Natural killer cell treated with Interleukin-12 subunit alpha and Interleukin-12 subunit beta and Interleukin-15 and Interleukin-18, amount 100 ng/mL, for 72 hours (primary cell): ENCODE measurements at regions not wholly inside any gene's neighbourhood (a gene's known extent, or its start where the extent isn't known, plus 50 kb on each side); places are given as distances from the start of the nearest gene placed in this dataset.

ENCODE experiments used
- ATAC-seq, 2 donors: fragments of 150-1000 bp; cut with Tn5 transposase in 1 of 2; sonication (Bioruptor Pico), chemical (Tn5 transposase) in 1 of 2; 2 replicates each; pipeline ENCODE4 v1.10.0; 2021
- DNase-seq: peaks from one replicate; pipeline ENCODE4 v3.0.0; 2022; ENCODE audit warnings: low spot score
- H3K27ac Mint-ChIP-seq, 2 donors: 1 replicate in 1 of 2; 2 replicates in 1 of 2; pipeline ENCODE4 v1.8.0; 2022; ENCODE audit warnings: mixed read lengths in 2 of 2, mild to moderate bottlenecking in 1 of 2, moderate library complexity in 1 of 2
- H3K27me3 Mint-ChIP-seq, 2 donors: 1 replicate in 1 of 2; 2 replicates in 1 of 2; pipeline ENCODE4 v1.8.0; 2022; ENCODE audit warnings: mixed read lengths in 2 of 2
- H3K36me3 Mint-ChIP-seq: one replicate; pipeline ENCODE4 v1.8.0; 2022; ENCODE audit warnings: mixed read lengths
- H3K4me1 Mint-ChIP-seq, 2 donors: 1 replicate in 1 of 2; 2 replicates in 1 of 2; pipeline ENCODE4 v1.8.0; 2022; ENCODE audit warnings: low read depth in 2 of 2, mixed read lengths in 2 of 2, mild to moderate bottlenecking in 1 of 2
- H3K4me3 Mint-ChIP-seq: one replicate; pipeline ENCODE4 v1.8.0; 2022; ENCODE audit warnings: mixed read lengths
- H3K9me3 Mint-ChIP-seq: 2 replicates; pipeline ENCODE4 v1.8.0; 2022; ENCODE audit warnings: mixed read lengths

DNA sequence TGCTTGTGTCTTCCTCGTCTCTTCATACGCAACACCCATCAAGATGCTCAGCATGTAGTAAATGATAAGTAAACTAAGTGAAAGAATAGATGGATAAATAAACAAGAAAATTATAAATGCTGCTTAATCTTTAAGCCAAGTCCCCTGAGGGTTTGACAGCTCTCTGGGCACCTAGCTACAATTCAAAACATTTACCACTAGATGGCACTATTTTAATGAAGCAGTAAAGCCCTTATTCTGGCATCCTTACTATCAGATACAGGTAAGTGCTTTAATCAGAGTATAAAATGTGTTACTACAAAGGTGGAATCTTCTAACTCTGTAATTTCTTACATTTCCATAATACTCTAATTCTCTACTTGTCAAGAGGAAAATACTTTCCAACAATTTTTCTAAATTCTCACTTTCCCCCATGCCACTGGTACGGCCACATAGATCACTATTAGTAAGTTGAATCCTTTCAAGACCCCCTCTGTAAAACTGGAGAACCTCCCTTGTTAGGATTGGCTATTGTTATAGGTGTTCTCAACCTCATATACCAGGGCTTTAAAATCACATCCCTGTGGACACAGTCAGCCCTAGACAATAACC is 137.8 kb downstream of the BARHL2 start:
- DNase-seq (no peak), ATAC-seq (no peak)
- Mint-ChIP-seq H3K9me3 (no peaks in the 10 kb centered on the region), H3K4me1 (no peaks in the 10 kb centered on the region), H3K36me3 (no peaks in the 10 kb centered on the region), H3K4me3 (no peak overlapping the region), H3K27ac (no peak overlapping the region), H3K27me3 (peaks cover 9 to 15% of the 10 kb centered on the region in 2 donors)

DNA sequence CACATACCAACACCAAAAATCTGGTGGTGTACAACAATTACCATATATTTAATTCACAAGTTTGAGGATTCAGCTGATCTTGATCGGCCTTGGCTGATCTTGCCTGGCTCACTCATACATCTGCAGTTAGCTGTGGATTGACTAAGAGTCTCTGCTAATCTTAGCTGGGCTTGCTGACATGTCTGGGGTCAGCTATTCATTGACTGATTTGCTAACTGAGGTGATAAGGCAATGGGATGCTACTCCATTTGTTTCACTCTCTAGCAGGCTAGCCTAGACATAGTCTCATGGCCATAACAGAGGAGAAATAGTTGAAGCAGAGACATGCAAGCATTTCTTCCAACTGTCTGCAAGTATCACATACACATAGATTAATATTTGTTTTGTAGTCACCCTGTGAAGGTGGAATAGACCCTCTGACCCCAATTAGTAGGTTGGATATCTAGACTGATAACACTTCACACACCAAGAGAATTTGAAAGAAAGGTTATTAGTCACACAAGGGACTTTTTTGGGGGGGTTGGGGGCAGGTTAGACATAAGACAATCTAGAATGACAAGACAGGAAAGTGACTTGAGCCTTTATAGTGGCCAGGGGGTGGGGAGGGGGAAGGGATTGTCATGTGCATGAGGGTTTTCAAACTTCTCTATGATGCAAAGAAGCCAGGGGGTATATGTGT is 142.3 kb downstream of the BARHL2 start:
- no peak for DNase-seq
- H3K4me3 Mint-ChIP-seq, result no peak overlapping the region
- H3K9me3 Mint-ChIP-seq, result no peaks in the 10 kb centered on the region
- H3K36me3 Mint-ChIP-seq, result no peaks in the 10 kb centered on the region
- H3K27me3 Mint-ChIP-seq, result peaks cover 6 to 23% of the 10 kb centered on the region in 2 donors
- no peak overlapping the region for H3K27ac Mint-ChIP-seq
- H3K4me1 Mint-ChIP-seq, result no peaks in the 10 kb centered on the region
- ATAC-seq, result no peak

DNA sequence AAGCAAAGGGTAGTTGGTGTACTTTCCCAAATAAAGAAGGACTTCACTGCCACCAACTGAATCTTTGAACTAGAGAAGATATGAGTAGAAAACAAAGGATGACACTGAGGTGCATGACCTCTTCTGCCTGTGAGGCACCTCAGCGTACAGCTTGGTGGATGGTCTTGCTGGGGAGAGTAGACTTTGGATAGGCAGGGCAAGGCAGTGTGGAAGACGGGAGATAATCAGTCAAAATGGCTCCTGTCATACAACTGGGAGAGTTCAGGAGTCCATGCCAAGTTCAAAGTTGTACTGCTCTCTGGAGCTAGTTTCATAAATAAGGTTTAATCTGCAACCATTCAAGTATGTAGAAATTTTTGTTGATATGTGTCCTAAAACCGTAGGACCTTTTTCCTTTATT is 143.4 kb downstream of the BARHL2 start:
- H3K36me3 Mint-ChIP-seq, result no peaks in the 10 kb centered on the region
- no peak overlapping the region for H3K4me3 Mint-ChIP-seq
- H3K4me1 Mint-ChIP-seq, result no peaks in the 10 kb centered on the region
- H3K27me3 Mint-ChIP-seq, result peaks cover 6 to 23% of the 10 kb centered on the region in 2 donors
- no peak for DNase-seq
- no peaks in the 10 kb centered on the region for H3K9me3 Mint-ChIP-seq
- ATAC-seq, result no peak
- no peak overlapping the region for H3K27ac Mint-ChIP-seq

- H3K36me3 Mint-ChIP-seq, result no peaks in the 10 kb centered on the region
- no peak overlapping the region for H3K4me3 Mint-ChIP-seq
- DNase-seq (no peak), ATAC-seq (no peak)
- H3K4me1 Mint-ChIP-seq, result no peaks in the 10 kb centered on the region
- H3K27me3 Mint-ChIP-seq, result peaks cover 6 to 23% of the 10 kb centered on the region in 2 donors
- no peak overlapping the region for H3K27ac Mint-ChIP-seq
- H3K9me3 Mint-ChIP-seq, result no peaks in the 10 kb centered on the region
Measured at GRCh38 chr1:90572446-90572845, 144.7 kb downstream of the BARHL2 start.

DNA sequence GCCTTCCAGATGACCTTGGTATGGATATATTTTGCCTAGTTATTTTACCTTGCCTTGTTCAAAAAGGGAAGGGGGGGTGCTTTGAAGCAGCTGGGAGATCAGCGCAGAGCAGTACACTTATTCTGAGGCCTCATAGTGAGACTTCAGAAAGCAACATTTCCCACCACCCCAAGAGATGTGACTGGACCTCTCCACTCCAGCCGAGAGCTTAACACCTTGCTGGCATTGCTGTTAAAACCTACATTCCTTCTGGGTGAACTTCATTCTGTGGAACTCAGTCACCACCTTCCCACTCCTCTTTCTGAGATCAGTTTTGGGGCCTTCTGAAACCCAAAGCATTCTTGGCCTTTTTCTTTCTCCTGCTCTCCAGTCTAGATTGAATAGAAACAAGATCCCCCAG is 148.7 kb downstream of the BARHL2 start:
- DNase-seq (no peak), ATAC-seq (no peak)
- Mint-ChIP-seq H3K4me3 (no peak overlapping the region), H3K27me3 (peaks cover 9 to 24% of the 10 kb centered on the region in 2 donors), H3K27ac (no peak overlapping the region), H3K9me3 (no peaks in the 10 kb centered on the region), H3K4me1 (no peaks in the 10 kb centered on the region), H3K36me3 (no peaks in the 10 kb centered on the region)

- Mint-ChIP-seq H3K27ac (no peak overlapping the region), H3K4me3 (no peak overlapping the region), H3K9me3 (no peaks in the 10 kb centered on the region), H3K36me3 (no peaks in the 10 kb centered on the region), H3K4me1 (no peaks in the 10 kb centered on the region), H3K27me3 (peaks cover 13 to 15% of the 10 kb centered on the region in 2 donors)
- ATAC-seq (no peak), DNase-seq (no peak)
Measured at GRCh38 chr1:90564164-90564563, 152.9 kb downstream of the BARHL2 start.

DNA sequence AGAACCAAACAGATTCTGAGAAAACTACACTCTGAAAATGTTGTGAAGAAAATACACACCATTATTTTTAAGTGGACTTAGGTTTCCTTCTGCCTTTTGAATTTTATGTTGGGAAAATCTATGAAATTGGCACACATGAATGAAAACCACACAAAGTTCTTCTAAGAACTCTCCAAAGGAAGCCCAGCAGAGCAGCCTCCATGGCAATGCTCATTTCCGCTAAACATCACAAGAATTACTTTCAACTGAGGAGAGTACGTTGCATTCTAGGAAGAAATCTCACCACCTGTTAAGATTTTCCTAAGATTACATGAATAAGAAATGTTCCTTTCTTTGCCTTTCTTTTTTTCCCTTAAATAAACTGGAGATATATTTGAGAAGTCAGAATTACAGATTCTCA is 154.2 kb downstream of the BARHL2 start:
- Mint-ChIP-seq H3K27me3 (peaks cover 19 to 22% of the 10 kb centered on the region in 2 donors), H3K36me3 (no peaks in the 10 kb centered on the region), H3K9me3 (no peaks in the 10 kb centered on the region), H3K4me3 (no peak overlapping the region), H3K27ac (no peak overlapping the region), H3K4me1 (no peaks in the 10 kb centered on the region)
- ATAC-seq, result no peak
- no peak for DNase-seq

- Mint-ChIP-seq H3K36me3 (no peaks in the 10 kb centered on the region), H3K27ac (no peak overlapping the region), H3K4me3 (no peak overlapping the region), H3K4me1 (no peaks in the 10 kb centered on the region), H3K27me3 (peaks cover 22 to 25% of the 10 kb centered on the region in 2 donors), H3K9me3 (no peaks in the 10 kb centered on the region)
- DNase-seq (no peak), ATAC-seq (no peak)
Measured at GRCh38 chr1:90561911-90562310, 155.2 kb downstream of the BARHL2 start.

DNA sequence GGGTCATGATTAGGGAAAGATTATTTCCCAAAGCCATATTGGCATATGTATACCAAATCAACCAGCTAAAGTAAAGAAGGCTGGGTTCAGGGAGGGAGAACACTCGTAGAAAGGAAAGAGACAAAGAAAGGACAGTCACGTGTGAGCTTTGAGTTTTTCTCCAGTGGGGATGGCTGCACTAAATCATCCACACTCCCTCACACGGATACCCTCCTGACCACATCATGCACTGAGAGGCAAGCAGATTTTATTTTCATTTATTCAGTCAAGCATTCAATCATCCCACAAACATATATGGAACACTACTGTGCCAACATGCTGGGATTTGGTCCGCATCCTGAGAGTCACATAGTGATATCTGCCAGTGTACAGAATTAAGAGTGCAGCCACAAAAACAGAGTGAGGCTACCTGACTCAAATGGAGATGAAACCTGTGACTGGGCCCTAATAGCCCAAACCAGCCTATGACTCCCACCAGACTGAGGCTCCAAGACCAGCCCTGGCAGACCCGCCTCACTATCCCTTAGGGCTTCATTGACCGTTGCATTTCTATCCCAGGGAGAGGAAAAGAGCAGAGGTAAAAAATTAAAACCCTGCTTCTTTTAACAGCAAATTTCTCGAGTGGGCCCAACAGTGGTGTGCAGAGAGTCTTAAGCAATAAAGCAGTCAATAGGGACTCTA is 155.9 kb downstream of the BARHL2 start:
- no peak overlapping the region for H3K4me3 Mint-ChIP-seq
- no peak for ATAC-seq
- no peaks in the 10 kb centered on the region for H3K9me3 Mint-ChIP-seq
- no peaks in the 10 kb centered on the region for H3K4me1 Mint-ChIP-seq
- H3K27ac Mint-ChIP-seq, result no peak overlapping the region
- H3K27me3 Mint-ChIP-seq, result peaks cover 22 to 25% of the 10 kb centered on the region in 2 donors
- no peaks in the 10 kb centered on the region for H3K36me3 Mint-ChIP-seq
- no peak for DNase-seq

- DNase-seq (no peak), ATAC-seq (no peak)
- H3K27ac Mint-ChIP-seq, result no peak overlapping the region
- H3K4me1 Mint-ChIP-seq, result no peaks in the 10 kb centered on the region
- H3K4me3 Mint-ChIP-seq, result no peak overlapping the region
- H3K27me3 Mint-ChIP-seq, result peaks cover 20 to 21% of the 10 kb centered on the region in 2 donors
- no peaks in the 10 kb centered on the region for H3K36me3 Mint-ChIP-seq
- H3K9me3 Mint-ChIP-seq, result no peaks in the 10 kb centered on the region
Measured at GRCh38 chr1:90558754-90559378, 158.2 kb downstream of the BARHL2 start.

- Mint-ChIP-seq H3K4me3 (no peak overlapping the region), H3K27me3 (peaks cover 25 to 29% of the 10 kb centered on the region in 2 donors), H3K36me3 (no peaks in the 10 kb centered on the region), H3K9me3 (no peaks in the 10 kb centered on the region), H3K27ac (no peak overlapping the region), H3K4me1 (no peaks in the 10 kb centered on the region)
- no peak for DNase-seq
- no peak for ATAC-seq
Measured at GRCh38 chr1:90558126-90558525, 159.0 kb downstream of the BARHL2 start.

DNA sequence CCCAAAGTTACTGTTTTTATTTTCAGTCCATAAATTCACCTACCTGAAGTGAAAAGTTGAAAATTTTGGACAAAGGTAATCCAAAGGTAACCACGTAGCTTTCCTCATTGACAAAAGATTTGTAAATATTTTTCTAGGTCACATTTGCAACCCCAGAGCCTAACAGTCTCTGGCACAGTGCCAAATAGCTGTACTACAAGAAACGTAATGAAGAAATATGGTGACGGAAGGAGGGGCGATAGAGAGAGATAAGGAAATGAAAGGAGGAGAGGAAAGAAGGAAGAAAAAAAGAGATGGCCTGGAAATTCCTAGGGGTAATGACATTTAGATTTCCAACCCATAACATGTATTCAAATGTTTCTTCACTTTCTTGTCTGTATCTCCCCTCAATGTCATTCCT is 159.4 kb downstream of the BARHL2 start:
- H3K9me3 Mint-ChIP-seq, result no peaks in the 10 kb centered on the region
- H3K4me3 Mint-ChIP-seq, result no peak overlapping the region
- no peaks in the 10 kb centered on the region for H3K4me1 Mint-ChIP-seq
- peaks cover 25 to 31% of the 10 kb centered on the region in 2 donors for H3K27me3 Mint-ChIP-seq
- no peak for ATAC-seq
- no peak overlapping the region for H3K27ac Mint-ChIP-seq
- no peak for DNase-seq
- no peaks in the 10 kb centered on the region for H3K36me3 Mint-ChIP-seq

DNA sequence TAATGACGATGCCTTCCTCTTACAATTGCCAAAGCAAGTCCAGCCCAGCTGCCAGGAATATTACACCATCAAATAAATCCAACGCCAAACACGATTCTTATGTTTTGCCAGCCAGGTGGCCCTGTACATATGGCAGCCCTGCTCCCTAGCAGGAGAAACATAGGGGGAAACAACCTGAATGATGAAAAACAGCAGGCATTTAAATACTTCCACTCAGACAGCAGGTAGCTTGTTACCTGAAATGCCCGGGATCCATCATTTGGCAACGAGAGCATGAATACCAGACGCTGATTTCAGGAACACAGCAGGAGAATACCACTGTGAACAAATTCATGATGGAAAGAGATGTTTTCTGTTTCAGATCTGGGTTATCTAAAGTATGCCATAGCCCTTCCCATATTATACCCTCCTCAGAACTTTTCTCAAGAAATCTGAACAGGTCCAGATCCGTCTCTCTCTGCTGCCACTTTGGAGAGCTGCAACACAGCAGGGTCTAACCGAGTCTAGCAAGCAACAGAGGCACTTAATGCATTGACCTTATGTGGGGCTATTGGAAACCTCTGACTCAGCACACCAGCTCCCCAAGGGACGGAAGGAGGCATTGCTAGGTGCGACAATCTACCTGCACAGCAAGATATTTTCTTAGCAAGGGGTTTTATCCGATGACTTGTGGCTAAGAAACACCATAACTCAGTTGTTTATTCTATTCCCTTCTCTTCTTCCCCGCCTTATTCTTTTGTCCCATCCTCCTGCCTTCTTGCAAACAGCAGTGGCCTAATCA is 166.3 kb downstream of the BARHL2 start:
- DNase-seq, result no peak
- no peaks in the 10 kb centered on the region for H3K36me3 Mint-ChIP-seq
- H3K27me3 Mint-ChIP-seq, result peaks cover 30 to 39% of the 10 kb centered on the region in 2 donors
- ATAC-seq, result no peak
- H3K4me1 Mint-ChIP-seq, result no peaks in the 10 kb centered on the region
- no peak overlapping the region for H3K27ac Mint-ChIP-seq
- H3K4me3 Mint-ChIP-seq, result no peak overlapping the region
- H3K9me3 Mint-ChIP-seq, result no peaks in the 10 kb centered on the region
